Mammary epithelial cell (primary cell): ENCODE measurements at regions not wholly inside any gene's neighbourhood (a gene's known extent, or its start where the extent isn't known, plus 50 kb on each side); places are given as distances from the start of the nearest gene placed in this dataset.

Source experiments
- EZH2 ChIP-seq: IDR thresholded peaks from 2 replicates; pipeline ENCODE4 v1.6.1; 2012; ENCODE audit warnings: low read length, inconsistent platforms, borderline replicate concordance
- TF ChIP-seq, protein P1 (sequence below), 2 donors: IDR thresholded peaks in 1 of 2; conservative IDR thresholded peaks in 1 of 2; 2 replicates each; pipeline ENCODE4 v1.5.1; 2011 to 2012; ENCODE audit warnings: inconsistent platforms in 2 of 2, low read length in 2 of 2, mild to moderate bottlenecking in 2 of 2, control low read depth in 1 of 2, low read depth in 1 of 2; ENCODE audit not compliant: insufficient read depth in 1 of 2; ENCODE audit errors: extremely low read depth in 1 of 2

DNA sequence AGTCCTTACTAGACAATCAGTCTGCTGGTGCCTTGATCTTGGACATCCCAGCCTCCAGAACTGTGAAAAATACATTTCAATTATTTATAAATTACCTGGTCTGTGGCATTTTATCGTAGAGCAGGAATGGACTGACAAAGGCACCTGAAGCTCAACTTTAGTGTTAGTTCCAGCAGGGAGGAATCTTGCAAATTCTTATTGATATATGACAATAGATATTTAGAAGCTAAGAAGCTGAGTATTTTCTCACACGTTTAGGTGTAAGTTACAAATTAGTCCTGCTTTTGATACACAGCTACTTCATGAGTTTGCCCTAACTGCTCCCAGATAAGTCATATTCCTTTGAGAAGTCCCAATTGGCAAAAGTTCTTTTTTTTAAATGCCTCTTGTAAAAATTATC lies 138.0 kb upstream of the ZNF217 start:
- TF ChIP-seq, protein P1, sequence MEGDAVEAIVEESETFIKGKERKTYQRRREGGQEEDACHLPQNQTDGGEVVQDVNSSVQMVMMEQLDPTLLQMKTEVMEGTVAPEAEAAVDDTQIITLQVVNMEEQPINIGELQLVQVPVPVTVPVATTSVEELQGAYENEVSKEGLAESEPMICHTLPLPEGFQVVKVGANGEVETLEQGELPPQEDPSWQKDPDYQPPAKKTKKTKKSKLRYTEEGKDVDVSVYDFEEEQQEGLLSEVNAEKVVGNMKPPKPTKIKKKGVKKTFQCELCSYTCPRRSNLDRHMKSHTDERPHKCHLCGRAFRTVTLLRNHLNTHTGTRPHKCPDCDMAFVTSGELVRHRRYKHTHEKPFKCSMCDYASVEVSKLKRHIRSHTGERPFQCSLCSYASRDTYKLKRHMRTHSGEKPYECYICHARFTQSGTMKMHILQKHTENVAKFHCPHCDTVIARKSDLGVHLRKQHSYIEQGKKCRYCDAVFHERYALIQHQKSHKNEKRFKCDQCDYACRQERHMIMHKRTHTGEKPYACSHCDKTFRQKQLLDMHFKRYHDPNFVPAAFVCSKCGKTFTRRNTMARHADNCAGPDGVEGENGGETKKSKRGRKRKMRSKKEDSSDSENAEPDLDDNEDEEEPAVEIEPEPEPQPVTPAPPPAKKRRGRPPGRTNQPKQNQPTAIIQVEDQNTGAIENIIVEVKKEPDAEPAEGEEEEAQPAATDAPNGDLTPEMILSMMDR (conservative IDR thresholded peaks at IDR 0.05 in 1 of 2, IDR thresholded peaks at IDR 0.05 in 1 of 2; ENCODE audit: extremely low read depth in 1 of 2, insufficient read depth in 1 of 2, low read depth in 1 of 2, low read length in 2 of 2), result no peak
- TF ChIP-seq EZH2, result no peak
